H9 (cell line): ENCODE measurements at regions not wholly inside any gene's neighbourhood (a gene's known extent, or its start where the extent isn't known, plus 50 kb on each side); places are given as distances from the start of the nearest gene placed in this dataset.

Experiments used
- DNase-seq: peaks from one replicate; pipeline ENCODE4 v3.0.0-alpha.2; 2017
- H2AFZ ChIP-seq: one replicate; pipeline ENCODE4 v1.6.1; 2013; ENCODE audit warnings: mild to moderate bottlenecking, low read length, control low read depth, moderate library complexity
- H2AK5ac ChIP-seq: 2 replicates; pipeline ENCODE4 v1.6.1; 2013; ENCODE audit warnings: low read length, control low read depth, mixed read lengths; ENCODE audit not compliant: insufficient read length
- H2BK120ac ChIP-seq: one replicate; pipeline ENCODE4 v1.6.1; 2013; ENCODE audit warnings: low read depth, mild to moderate bottlenecking, low read length, control low read depth, inconsistent platforms; ENCODE audit not compliant: poor library complexity, severe bottlenecking
- H2BK12ac ChIP-seq: 2 replicates; pipeline ENCODE4 v1.6.1; 2013; ENCODE audit warnings: low read length, control low read depth, mixed read lengths, low read depth; ENCODE audit not compliant: insufficient read length
- H2BK15ac ChIP-seq: 2 replicates; pipeline ENCODE4 v1.6.1; 2013; ENCODE audit warnings: low read depth, low read length, control low read depth
- H2BK20ac ChIP-seq: one replicate; pipeline ENCODE4 v1.6.1; 2013; ENCODE audit warnings: low read depth, mild to moderate bottlenecking, low read length, control low read depth, inconsistent platforms; ENCODE audit not compliant: poor library complexity, severe bottlenecking
- H2BK5ac ChIP-seq: 2 replicates; pipeline ENCODE4 v1.6.1; 2013; ENCODE audit warnings: low read length, control low read depth, mixed read lengths; ENCODE audit not compliant: insufficient read length
- H3K14ac ChIP-seq: 2 replicates; pipeline ENCODE4 v1.6.1; 2013; ENCODE audit warnings: low read length, control low read depth; ENCODE audit not compliant: insufficient read depth
- H3K18ac ChIP-seq: 2 replicates; pipeline ENCODE4 v1.6.1; 2013; ENCODE audit warnings: low read depth, mild to moderate bottlenecking, mixed read lengths, low read length, control low read depth; ENCODE audit not compliant: insufficient read length
- H3K23ac ChIP-seq: 2 replicates; pipeline ENCODE4 v1.6.1; 2013; ENCODE audit warnings: low read length, control low read depth, mixed read lengths, low read depth; ENCODE audit not compliant: insufficient read length
- H3K23me2 ChIP-seq: 2 replicates; pipeline ENCODE4 v1.6.1; 2013; ENCODE audit warnings: low read depth, mild to moderate bottlenecking, mixed read lengths, low read length, control low read depth; ENCODE audit not compliant: insufficient read length, poor library complexity, severe bottlenecking
- H3K27ac ChIP-seq: 2 replicates; pipeline ENCODE4 v1.5.1; 2013; ENCODE audit warnings: low read length, control low read depth, mixed read lengths, low read depth; ENCODE audit not compliant: insufficient read length
- H3K27me3 ChIP-seq: 2 replicates; pipeline ENCODE4 v1.6.1; 2013; ENCODE audit warnings: low read length, control low read depth, inconsistent platforms; ENCODE audit not compliant: insufficient read depth
- H3K4ac ChIP-seq: 2 replicates; pipeline ENCODE4 v1.6.1; 2013; ENCODE audit warnings: low read depth, mild to moderate bottlenecking, control low read depth, inconsistent platforms, low read length, moderate library complexity
- H3K4me1 ChIP-seq: 2 replicates; pipeline ENCODE4 v1.6.1; 2013; ENCODE audit warnings: low read length, control low read depth, inconsistent platforms; ENCODE audit not compliant: insufficient read depth
- H3K4me2 ChIP-seq: 2 replicates; pipeline ENCODE4 v1.6.1; 2013; ENCODE audit warnings: low read length, control low read depth, mixed read lengths; ENCODE audit not compliant: insufficient read length, insufficient read depth
- H3K56ac ChIP-seq: 2 replicates; pipeline ENCODE4 v1.6.1; 2013; ENCODE audit warnings: low read depth, mild to moderate bottlenecking, mixed read lengths, low read length, control low read depth; ENCODE audit not compliant: insufficient read length
- H3K79me1 ChIP-seq: 2 replicates; pipeline ENCODE4 v1.6.1; 2013; ENCODE audit warnings: low read depth, mild to moderate bottlenecking, moderate library complexity, low read length, control low read depth, inconsistent platforms; ENCODE audit not compliant: insufficient read depth, poor library complexity, severe bottlenecking
- H3K79me2 ChIP-seq: 2 replicates; pipeline ENCODE4 v1.6.1; 2013; ENCODE audit warnings: low read length, control low read depth, inconsistent platforms; ENCODE audit not compliant: insufficient read depth
- H3K9ac ChIP-seq: 2 replicates; pipeline ENCODE4 v1.6.1; 2013; ENCODE audit warnings: low read length, control low read depth, mixed read lengths; ENCODE audit not compliant: insufficient read length; ENCODE audit errors: extremely low read depth
- H3K9me3 ChIP-seq: one replicate; pipeline ENCODE4 v1.6.1; 2013; ENCODE audit warnings: low read depth, low read length, inconsistent platforms; ENCODE audit not compliant: control insufficient read depth
- H3T11ph ChIP-seq: one replicate; pipeline ENCODE4 v1.6.1; 2013; ENCODE audit warnings: mild to moderate bottlenecking, low read length, control low read depth, inconsistent platforms
- H4K20me1 ChIP-seq: one replicate; pipeline ENCODE4 v1.6.1; 2013; ENCODE audit not compliant: control insufficient read depth, insufficient read length, insufficient read depth
- H4K5ac ChIP-seq: 2 replicates; pipeline ENCODE4 v1.6.1; 2013; ENCODE audit warnings: low read depth, mild to moderate bottlenecking, mixed read lengths, low read length, control low read depth; ENCODE audit not compliant: insufficient read length
- H4K8ac ChIP-seq: replicated peaks from 2 replicates; pipeline ENCODE4 v1.6.1; 2013; ENCODE audit warnings: low read length, control low read depth, mixed read lengths, low read depth; ENCODE audit not compliant: insufficient read length
- H4K91ac ChIP-seq: 2 replicates; pipeline ENCODE4 v1.6.1; 2013; ENCODE audit warnings: low read depth, mild to moderate bottlenecking, moderate library complexity, mixed read lengths, low read length, control low read depth; ENCODE audit not compliant: insufficient read length
- H3K27ac Mint-ChIP-seq, 3 experiments: 2 replicates in 2 of 3; 3 replicates in 1 of 3; pipeline ENCODE4 v1.8.0; 2020 to 2021; ENCODE audit warnings: mixed read lengths in 3 of 3, mild to moderate bottlenecking in 1 of 3, moderate library complexity in 1 of 3
- H3K27me3 Mint-ChIP-seq: 2 replicates; pipeline ENCODE4 v1.8.0; 2021; ENCODE audit warnings: low read depth, mild to moderate bottlenecking, moderate library complexity, mixed read lengths
- H3K36me3 Mint-ChIP-seq, 3 experiments: 2 replicates in 2 of 3; 3 replicates in 1 of 3; pipeline ENCODE4 v1.8.0; 2020 to 2021; ENCODE audit warnings: low read depth in 3 of 3, mixed read lengths in 3 of 3; ENCODE audit not compliant: insufficient read depth in 1 of 3
- H3K4me1 Mint-ChIP-seq, 2 experiments: 2 replicates each; pipeline ENCODE4 v1.8.0; 2020; ENCODE audit warnings: mixed read lengths in 2 of 2
- H3K4me3 Mint-ChIP-seq, 2 experiments: 2 replicates in 1 of 2; 3 replicates in 1 of 2; pipeline ENCODE4 v1.8.0; 2020 to 2021; ENCODE audit warnings: mild to moderate bottlenecking in 2 of 2, mixed read lengths in 2 of 2, moderate library complexity in 1 of 2
- H3K9me3 Mint-ChIP-seq, 2 experiments: 2 replicates in 1 of 2; 3 replicates in 1 of 2; pipeline ENCODE4 v1.8.0; 2020; ENCODE audit warnings: mild to moderate bottlenecking in 2 of 2, mixed read lengths in 2 of 2, moderate library complexity in 1 of 2
- WGBS: extraction: QIAGEN DNeasy Blood & Tissue Kit; methylation state at CpG from one replicate; pipeline ENCODE4 v1.1.7; 2013; ENCODE audit warnings: missing lambda C conversion rate, low lambda C conversion rate, mixed read lengths; ENCODE audit not compliant: insufficient read length; ENCODE audit errors: extremely low coverage; 5-methylcytosine and 5-hydroxymethylcytosine counted together
- TF ChIP-seq, protein P1 (sequence below): fragments of 200-600 bp; sonication (generic); conservative IDR thresholded peaks from 3 replicates; pipeline ENCODE4 v1.8.0; 2021; ENCODE audit warnings: antibody characterized with exemption, mild to moderate bottlenecking

GRCh38 chr9:129407905-129408452 is 212.9 kb downstream of the C9orf50 start:
- no peak for DNase-seq
- Mint-ChIP-seq H3K4me1 (peaks cover 23 to 31% of the 10 kb centered on the region in 2 experiments), H3K27me3 (peaks cover 23% of the 10 kb centered on the region), H3K36me3 (peaks cover 9 to 13% (median 9%) of the 10 kb centered on the region in 3 experiments), H3K9me3 (peaks cover 11 to 13% of the 10 kb centered on the region in 2 experiments), H3K4me3 (no peak overlapping the region), H3K27ac (no peak overlapping the region)
- Histone ChIP-seq H4K8ac (no peak overlapping the region), H3K79me1 (no peaks in the 10 kb centered on the region), H3K4me1 (no peaks in the 10 kb centered on the region; the same call in 1 of the 2 replicates), H3K27ac (no peak overlapping the region), H3K9me3 (no peaks in the 10 kb centered on the region), H3K23me2 (no peaks in the 10 kb centered on the region), H3T11ph (no peak overlapping the region), H3K9ac (no peak overlapping the region), H2BK20ac (no peak overlapping the region), H2BK5ac (no peak overlapping the region), H3K18ac (no peak overlapping the region), H4K20me1 (no peaks in the 10 kb centered on the region), H3K4ac (no peak overlapping the region), H3K56ac (no peak overlapping the region), H3K14ac (no peak overlapping the region), H3K4me2 (no peak overlapping the region), H2BK12ac (no peak overlapping the region), H2BK15ac (no peak overlapping the region), H3K27me3 (no peaks in the 10 kb centered on the region; the same call in 1 of the 2 replicates), H2AK5ac (no peak overlapping the region), H2BK120ac (no peak overlapping the region), H3K79me2 (no peaks in the 10 kb centered on the region), H3K23ac (no peak overlapping the region), H4K5ac (no peak overlapping the region), H2AFZ (no peak overlapping the region), H4K91ac (no peak overlapping the region)
- TF ChIP-seq, protein P1, sequence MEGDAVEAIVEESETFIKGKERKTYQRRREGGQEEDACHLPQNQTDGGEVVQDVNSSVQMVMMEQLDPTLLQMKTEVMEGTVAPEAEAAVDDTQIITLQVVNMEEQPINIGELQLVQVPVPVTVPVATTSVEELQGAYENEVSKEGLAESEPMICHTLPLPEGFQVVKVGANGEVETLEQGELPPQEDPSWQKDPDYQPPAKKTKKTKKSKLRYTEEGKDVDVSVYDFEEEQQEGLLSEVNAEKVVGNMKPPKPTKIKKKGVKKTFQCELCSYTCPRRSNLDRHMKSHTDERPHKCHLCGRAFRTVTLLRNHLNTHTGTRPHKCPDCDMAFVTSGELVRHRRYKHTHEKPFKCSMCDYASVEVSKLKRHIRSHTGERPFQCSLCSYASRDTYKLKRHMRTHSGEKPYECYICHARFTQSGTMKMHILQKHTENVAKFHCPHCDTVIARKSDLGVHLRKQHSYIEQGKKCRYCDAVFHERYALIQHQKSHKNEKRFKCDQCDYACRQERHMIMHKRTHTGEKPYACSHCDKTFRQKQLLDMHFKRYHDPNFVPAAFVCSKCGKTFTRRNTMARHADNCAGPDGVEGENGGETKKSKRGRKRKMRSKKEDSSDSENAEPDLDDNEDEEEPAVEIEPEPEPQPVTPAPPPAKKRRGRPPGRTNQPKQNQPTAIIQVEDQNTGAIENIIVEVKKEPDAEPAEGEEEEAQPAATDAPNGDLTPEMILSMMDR: no peak
- WGBS: no CpG with 5 or more reads among the region's 5 CpGs
